NCI-H526 (cell line): ENCODE measurements at regions not wholly inside any gene's neighbourhood (a gene's known extent, or its start where the extent isn't known, plus 50 kb on each side); places are given as distances from the start of the nearest gene placed in this dataset.

Source experiments
- DNase-seq, 2 experiments: peaks; one replicate each; lab custom pipeline; 2025; lab: John Stamatoyannopoulos, UW

DNA sequence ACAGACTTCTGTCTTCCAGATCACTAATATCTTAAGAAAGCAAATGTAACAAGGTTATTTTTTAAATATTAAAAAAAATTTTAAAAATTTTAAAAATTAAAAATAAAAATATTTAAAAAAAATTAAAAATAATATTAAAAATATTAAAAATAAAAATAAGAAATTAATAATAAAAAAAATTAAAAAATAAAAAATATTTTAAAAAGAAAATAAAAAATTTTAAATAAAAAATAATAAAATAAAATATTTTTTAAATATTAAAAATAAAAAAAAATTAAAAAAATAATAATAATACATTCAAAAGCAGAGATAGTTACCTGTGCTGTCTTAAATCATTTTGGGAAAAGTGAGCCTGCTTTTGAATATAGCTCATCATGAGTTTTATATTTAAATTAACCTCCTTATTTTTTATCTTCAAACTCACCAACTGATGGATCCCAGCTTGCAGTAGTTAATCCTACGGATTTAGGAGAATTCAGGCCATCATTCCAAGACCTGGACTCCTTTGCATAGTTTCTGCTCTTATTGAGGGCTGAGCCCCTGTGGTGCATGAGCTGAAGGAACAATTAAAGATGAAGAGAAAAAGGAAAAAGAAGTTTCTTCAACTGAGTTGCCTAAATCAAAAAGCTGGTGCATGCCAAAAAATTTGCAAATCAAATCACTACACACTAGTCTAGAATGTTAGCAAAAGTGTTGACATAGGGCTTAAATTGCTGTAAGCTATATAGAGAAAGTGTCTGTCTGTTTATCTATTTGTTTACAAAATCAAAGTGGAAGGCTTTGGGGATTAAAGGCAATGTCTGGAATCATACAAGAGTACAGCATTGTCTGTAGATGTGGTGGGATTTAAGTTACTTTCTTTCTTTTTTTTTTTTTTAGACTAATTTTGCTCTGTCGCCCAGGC lies 50.5 kb upstream of the ZNF438 start:
- peak in 1 of 2 experiments; percentile 9 for DNase-seq

DNA sequence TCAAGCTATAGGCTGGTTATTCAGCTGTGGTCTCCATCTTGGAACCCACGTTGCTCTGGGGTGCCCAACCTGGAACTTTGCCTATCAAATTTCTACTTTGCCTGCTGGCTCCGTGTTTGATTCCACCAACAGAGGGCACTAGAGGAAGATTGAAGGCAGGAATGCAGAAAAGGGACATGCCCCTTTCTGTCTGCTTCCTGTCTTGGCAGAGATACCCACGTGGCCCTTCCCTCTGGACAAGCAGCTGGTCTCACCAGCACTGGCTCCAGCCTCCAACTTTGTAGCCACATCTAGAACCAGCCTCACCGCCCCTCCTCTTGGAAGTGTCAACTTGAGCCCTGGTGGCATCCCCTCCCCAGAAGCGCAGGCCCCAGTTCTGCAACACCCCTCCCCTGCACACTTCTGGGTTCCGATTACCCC lies 52.1 kb upstream of the ZNF438 start:
- DNase-seq, result peak in 1 of 2 experiments; percentile 43

DNA sequence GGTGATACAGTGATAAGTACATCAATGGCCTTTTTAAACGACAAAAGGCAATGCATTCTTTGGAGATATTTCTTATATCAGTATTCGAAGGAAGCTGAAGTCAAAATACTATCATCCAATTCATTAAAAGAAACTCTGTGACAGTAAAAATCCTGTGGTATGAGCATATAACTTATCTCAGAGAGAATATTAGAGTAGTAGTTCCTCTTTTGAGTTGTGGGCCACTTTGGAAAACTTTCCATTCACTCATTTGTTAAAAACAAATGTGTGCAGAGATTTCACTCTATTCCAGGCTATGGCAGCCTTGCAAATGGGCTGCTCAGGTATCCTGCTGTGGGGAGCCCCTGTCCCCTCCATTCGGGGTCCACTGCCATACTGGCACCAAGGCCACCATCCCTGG lies 55.3 kb upstream of the ZNF438 start:
- no peak for DNase-seq

- DNase-seq, result no peak
These were observed 56.2 kb upstream of the ZNF438 start for GRCh38 chr10:31087851-31088250.

DNA sequence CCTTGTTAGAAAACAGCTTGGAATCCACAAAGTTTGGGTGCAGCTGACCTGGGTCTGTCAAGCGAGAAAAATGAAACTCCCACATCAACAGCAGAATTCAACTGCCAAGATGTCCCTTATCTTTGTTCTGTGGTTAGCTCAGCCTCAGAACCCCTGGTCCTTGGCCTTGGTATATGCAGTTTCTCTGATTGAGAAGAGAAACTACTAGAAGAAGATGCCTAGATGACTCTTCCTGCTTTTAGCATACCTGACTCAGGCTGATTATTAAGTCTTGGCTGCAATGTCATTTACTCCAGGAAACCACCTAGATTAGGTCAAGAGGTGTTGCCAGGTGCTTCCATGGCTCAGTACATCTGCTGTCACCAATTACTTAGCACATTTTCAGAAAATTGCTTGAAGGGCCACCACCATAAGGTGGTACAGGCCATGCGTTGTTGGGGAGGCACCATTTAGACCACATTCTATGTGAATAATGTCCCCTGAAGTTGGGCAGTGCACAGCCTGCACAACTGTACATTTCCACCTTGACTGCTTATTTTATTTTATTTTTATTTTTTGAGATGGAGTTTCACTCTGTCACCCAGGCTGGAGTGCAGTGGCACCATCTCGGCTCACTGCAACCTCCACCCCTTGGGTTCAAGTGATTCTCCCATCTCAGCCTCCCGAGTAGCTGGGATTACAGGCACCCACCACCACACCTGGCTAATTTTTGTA lies 59.4 kb upstream of the ZNF438 start:
- no peak for DNase-seq

DNA sequence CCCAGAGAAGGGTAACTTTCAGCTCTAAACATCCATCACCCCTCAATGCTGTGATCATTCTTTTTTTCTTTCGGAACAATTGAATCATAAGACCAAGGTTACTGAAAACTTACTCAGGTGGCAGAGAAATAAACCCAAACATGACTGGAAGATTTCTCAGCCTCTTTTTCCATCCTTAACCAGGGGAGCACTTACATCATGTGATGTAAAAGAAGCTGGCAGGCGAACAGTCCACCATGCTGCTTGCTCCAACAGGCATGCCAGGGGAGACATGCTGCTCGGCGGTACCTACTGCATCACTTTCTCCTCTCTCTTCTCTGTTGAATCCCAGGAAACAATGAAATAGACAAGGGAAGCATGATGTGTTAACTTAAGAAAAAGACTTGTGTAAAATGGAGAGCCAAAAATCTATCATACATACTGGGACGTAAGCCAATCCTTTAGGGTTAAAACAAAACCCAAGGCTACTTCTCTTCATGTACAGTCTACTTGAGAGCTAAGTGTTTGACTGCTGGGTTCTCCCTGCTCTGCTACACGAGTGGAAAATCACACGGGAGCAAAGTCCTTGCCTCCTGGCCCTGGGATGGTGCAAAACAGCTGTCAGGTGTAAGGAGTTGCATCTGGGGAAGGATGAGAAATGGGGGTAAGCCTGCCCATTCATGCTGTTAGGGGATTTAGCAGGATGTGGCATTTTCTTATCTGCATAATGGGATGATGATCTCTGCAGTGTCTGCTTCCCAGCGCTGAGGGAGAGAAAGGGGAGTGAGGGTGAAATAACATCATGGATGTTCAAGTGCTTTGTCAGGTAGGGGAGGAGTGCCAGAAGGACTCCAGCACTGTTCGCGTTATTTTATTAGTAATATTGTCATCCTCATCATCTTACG lies 64.3 kb upstream of the ZNF438 start:
- DNase-seq, result no peak

DNA sequence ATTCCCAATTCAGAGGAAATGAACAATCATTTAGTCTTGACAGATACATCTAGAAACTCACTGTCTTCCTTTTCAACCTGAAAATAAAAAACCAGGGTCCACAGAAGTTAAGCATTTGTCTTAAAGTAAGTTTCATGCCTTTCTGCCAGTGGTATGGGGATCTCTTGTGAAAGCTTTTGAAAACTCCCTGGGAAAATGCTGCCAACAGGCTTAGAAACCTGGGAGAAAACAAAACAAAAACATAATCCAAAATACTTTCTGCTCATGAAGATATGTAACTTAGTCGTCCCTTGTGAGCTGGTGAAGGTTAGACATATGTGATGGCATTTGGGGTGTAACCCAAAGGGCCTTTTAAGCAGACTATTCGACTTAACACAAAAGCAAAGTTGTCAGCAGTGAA lies 66.4 kb upstream of the ZNF438 start:
- no peak for DNase-seq

DNA sequence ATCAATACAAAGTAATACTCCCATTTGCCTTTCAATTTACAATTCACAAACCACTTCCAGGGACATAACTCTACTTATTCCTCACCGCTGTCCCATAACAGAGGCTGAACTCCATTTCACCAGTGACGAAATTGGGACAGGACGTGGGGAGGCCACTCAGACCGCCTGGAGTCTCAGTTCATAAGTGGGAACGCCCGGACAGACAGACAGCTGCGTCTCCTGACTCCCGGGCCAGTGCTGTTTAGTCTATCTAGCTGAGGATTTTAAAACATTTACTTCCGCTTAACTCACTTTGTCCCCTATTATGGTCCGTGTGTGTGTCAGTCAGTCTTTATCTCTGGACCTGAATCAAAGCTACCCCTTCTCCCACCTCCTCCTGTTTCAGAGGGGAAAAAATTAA lies 67.4 kb upstream of the ZNF438 start:
- DNase-seq, result no peak

DNA sequence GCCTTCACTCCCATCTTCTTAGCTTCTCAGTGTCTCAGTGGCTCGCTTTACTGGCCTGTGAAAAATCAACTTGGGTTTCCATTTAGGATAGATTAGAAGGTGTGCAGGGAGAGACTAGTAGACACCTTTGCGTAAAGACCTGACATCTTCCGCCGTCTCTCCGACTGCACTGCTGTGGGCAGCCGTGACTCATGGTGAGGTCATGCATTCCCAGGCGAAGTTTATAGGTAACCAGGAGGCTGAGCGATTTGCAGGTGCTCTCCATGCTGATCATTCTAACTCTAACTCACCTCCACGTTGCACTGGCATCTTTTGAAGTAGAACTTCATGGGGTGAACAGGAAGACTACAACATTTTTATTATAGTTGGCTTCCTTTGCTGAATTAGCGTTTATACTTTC lies 68.0 kb upstream of the ZNF438 start:
- DNase-seq, result no peak

DNA sequence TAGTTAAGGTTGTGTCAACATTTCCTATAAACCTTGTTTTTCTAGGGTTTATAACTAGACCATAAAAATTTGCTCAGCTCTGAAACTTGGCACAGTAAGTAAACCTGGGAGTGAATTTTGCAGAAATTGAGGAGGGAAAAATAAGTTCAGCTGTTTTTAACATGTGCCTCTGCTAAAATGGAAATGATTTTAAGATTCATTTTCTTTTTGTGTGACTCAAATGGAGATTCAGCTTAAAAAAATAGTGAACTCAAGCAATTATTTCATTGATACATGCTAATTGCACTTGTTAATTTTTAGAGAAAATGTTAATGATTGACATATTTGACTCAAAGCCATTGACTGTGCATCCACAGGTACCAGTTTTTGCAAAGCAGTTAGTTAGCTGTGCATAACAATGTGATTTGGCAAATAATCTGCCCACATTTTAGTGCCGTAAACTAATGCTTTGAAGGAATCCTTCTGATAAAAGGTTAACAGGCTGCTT lies 68.5 kb upstream of the ZNF438 start:
- no peak for DNase-seq

DNA sequence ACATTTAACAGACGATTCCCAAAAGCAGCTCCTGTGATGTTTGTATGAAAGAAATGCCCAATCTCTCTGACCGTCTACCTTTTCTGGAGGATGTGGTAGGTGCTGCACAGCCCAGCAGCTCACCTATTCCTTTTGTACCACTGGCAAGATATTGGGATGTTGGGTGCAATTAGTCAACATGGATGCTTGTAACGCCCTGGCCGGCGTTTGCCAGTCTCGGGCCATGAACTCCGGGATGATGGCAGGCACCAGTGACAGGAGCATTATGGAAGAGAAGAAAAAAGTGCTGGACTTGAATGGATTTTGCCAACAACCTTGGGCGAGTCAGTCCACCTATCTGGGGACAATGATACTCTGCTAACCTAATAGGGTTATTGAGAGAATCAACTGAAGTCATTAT lies 69.0 kb upstream of the ZNF438 start:
- DNase-seq, result no peak

DNA sequence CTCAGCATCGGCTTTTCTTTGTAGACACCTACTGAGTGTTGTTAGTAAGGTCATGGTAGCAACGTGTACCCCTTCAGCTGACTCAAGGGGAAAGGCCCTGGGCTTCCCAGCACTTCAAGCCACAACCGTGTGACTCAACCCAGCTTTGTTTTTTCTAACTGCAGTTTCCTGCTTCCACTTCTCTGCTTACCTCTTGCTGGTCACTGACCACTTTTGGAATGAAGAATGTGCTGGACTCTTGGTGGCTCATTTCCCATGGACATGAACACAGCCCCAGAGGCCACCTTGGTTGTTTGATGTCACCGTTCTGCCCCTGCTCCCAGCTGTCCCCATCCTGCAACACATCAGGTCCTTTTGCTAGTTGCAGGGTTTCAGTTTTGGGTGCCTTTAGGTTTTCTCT lies 69.5 kb upstream of the ZNF438 start:
- DNase-seq, result no peak

GRCh38 chr10:31102421-31102820 lies 70.8 kb upstream of the ZNF438 start:
- DNase-seq, result no peak

DNA sequence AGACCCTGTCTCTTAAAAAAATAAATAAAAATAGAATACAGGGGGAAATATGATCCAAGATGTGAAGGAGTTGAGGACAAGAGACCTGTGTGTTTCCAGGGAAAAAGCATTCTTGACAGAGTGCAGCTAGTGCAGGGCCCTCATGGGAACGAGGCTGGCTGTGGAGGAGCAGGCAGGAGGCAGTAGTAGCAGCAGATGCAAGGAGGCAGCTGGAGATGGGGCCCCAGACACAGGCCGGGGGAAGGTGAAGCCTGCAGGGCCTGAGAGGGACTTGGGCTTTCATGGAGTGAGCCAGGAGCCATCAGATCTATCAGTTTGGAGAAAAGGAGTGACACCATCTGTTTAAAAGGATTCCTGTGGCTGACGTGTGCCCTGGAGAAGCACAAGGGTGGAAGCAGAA lies 71.4 kb upstream of the ZNF438 start:
- no peak for DNase-seq

DNA sequence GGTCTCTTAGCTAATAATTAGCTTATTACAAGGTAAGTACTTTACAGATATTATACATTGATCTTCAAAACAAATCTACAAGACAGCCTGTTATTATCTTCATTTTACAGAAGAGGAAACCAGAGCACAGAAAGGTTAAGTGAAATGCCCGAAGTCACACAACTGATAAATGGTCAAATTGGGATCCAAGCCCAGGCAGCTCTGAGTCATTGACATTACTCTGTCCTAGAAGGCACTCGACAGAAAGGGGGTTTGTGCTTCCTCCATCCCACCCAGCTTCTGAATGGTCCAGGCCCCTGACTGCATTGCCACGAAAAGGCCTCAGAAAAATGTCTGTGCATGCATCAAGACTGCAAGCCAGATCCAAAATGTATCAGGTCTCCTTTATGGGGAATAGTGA lies 81.3 kb upstream of the ZNF438 start:
- no peak for DNase-seq

DNA sequence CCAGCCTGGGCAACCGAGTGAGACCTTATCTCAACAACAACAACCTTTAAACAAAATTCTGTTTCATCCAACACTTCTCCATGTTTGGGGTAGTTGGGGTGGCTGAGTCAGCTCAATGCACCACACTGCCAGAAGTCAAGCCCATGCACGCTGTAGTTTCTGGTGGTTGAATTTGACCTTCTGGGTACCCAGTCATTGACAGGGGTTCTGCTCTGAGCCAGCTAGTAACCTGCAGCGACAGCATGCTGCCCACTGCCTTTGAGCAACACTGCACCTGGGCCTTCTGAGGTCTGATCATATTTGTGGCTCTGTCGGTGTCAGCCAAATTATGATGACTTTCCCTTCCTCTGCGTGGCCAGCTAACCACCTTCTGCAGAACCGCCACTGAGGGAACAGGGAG lies 84.6 kb upstream of the ZNF438 start:
- no peak for DNase-seq

DNA sequence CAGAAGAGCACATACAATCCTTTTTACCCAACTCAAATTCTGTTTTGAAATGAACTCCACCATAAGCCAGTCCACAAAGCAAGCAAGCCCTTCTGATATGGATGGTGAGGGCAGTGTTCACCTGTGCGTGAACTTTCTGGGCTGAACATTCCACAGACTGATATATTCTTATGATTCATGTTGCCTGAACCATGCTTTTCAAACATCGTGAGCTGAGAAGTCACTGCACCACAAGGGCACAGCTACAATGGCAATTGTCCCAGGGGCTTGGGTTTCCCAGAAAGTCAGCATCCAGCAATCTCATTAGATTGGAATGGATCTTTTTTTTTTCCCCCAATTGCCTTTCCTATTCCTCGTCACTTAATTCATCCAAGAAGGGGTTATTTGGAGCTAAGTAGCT lies 86.9 kb upstream of the ZNF438 start:
- no peak for DNase-seq

DNA sequence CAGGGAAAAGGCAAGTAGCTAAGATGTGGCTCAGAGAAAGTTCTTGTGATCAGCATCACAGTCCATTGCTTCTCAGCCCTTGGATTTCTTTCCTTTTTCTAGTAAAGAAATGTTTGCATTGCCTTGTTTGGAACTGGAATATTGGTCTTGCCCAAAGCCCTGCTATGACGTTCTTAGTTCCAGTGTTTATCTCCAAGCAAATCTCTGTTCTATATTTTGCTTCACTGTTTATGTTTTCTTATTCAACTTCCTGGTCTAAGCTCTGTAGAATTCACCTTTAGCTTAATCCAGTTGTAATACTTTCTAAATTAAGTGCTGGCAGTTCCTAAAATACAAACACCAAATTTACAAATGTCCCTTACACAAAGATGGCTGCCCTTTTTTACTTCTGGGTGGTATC lies 88.7 kb upstream of the ZNF438 start:
- DNase-seq, result no peak

DNA sequence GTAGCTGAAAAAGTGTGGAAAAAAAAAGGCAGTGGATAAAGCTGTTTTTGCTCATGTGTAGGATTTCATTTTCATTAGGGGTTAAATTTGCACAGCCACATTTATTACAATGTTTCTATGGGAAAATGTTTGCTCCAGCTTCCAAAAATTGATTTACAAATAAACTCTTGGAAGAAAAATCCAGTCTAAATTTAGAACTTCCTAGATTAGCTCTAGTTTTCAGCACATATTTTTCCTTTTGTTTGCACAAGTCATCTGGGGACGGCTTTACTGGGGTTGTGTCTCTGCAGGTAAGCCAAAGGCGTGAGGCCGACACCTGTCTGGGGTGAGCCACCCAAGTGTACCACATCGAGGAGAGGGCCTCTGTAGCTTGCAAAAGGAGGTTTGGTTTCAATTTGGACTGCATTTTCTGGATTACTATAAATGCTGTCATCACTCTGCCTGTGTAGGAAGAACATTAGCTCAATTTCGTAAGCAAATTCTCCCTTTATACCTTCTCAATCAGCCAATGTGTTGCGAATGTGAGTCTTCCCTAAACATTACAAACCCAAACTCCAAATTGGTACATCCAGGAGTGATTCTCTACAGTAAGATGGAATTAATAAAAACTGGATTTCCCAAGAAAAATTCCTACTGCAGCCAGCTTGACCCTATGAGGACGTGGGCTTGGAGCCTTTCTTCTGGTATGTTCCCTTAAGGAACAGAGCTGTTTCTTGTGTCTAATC lies 89.5 kb upstream of the ZNF438 start:
- DNase-seq, result no peak

- no peak for DNase-seq
These were observed 90.3 kb upstream of the ZNF438 start for GRCh38 chr10:31121757-31122577.

GRCh38 chr10:31123946-31124345 lies 92.3 kb upstream of the ZNF438 start:
- DNase-seq, result no peak
